Smooth muscle cell (in vitro differentiated cells): ENCODE measurements at regions not wholly inside any gene's neighbourhood (a gene's known extent, or its start where the extent isn't known, plus 50 kb on each side); places are given as distances from the start of the nearest gene placed in this dataset.

Source experiments
- DNase-seq: peaks from one replicate; lab custom pipeline; 2025; ENCODE audit not compliant: unreplicated experiment; lab: John Stamatoyannopoulos, UW
- H2AFZ ChIP-seq: fragments of 200-600 bp; sonication (generic); 2 replicates; pipeline ENCODE4 v1.6.0; 2016; ENCODE audit warnings: antibody characterized with exemption, low read depth, mild to moderate bottlenecking
- H3F3A ChIP-seq: fragments of 200-600 bp; sonication (generic); 2 replicates; pipeline ENCODE4 v1.6.0; 2017; ENCODE audit warnings: antibody characterized with exemption, low read depth
- H3K27ac ChIP-seq: fragments of 200-600 bp; sonication (generic); 2 replicates; pipeline ENCODE4 v1.5.1; 2016; ENCODE audit warnings: low read depth, mild to moderate bottlenecking
- H3K27me3 ChIP-seq: fragments of 200-600 bp; sonication (generic); 2 replicates; pipeline ENCODE4 v1.6.1; 2016; ENCODE audit warnings: low read depth, mild to moderate bottlenecking
- H3K36me3 ChIP-seq: fragments of 200-600 bp; sonication (generic); 2 replicates; pipeline ENCODE4 v1.5.1; 2016; ENCODE audit warnings: low read depth
- H3K4me1 ChIP-seq: fragments of 200-600 bp; sonication (generic); 2 replicates; pipeline ENCODE4 v1.5.1; 2016; ENCODE audit warnings: low read depth
- H3K4me2 ChIP-seq: fragments of 200-600 bp; sonication (generic); 2 replicates; pipeline ENCODE4 v1.6.0; 2016; ENCODE audit warnings: mild to moderate bottlenecking
- H3K4me3 ChIP-seq: fragments of 200-600 bp; sonication (generic); 2 replicates; pipeline ENCODE4 v1.5.1; 2016; ENCODE audit warnings: mild to moderate bottlenecking
- H3K79me2 ChIP-seq: fragments of 200-600 bp; sonication (generic); 2 replicates; pipeline ENCODE4 v1.6.0; 2016; ENCODE audit warnings: low read depth, mild to moderate bottlenecking
- H3K9ac ChIP-seq: fragments of 200-600 bp; sonication (generic); 2 replicates; pipeline ENCODE4 v1.6.0; 2016; ENCODE audit warnings: low read depth
- H3K9me3 ChIP-seq: fragments of 200-600 bp; sonication (generic); replicated peaks from 2 replicates; pipeline ENCODE4 v1.5.1; 2016; ENCODE audit warnings: low read depth
- H4K20me1 ChIP-seq: fragments of 200-600 bp; sonication (generic); 2 replicates; pipeline ENCODE4 v1.6.0; 2016; ENCODE audit warnings: low read depth
- CTCF ChIP-seq: fragments of 200-600 bp; sonication (generic); IDR thresholded peaks from 2 replicates; pipeline ENCODE4 v1.5.1; 2017; ENCODE audit warnings: borderline replicate concordance, mild to moderate bottlenecking, antibody characterized with exemption; ENCODE audit not compliant: insufficient read depth, poor library complexity, severe bottlenecking
- WGBS: methylation state at CpG from one replicate; pipeline ENCODE4 v1.1.7; 2016; ENCODE audit warnings: low lambda C conversion rate; 5-methylcytosine and 5-hydroxymethylcytosine counted together

- no peak overlapping the region for H3K9ac ChIP-seq
- no peaks in the 10 kb centered on the region for H3K36me3 ChIP-seq
- peak overlapping the region; percentile 84 for H3K27ac ChIP-seq
- TF ChIP-seq CTCF = no peak
- H3K4me1 ChIP-seq = peaks cover 25% of the 10 kb centered on the region
- no peaks in the 10 kb centered on the region for H4K20me1 ChIP-seq
- no peaks in the 10 kb centered on the region for H3K27me3 ChIP-seq
- H3K4me2 ChIP-seq = peak overlapping the region; percentile 77
- peaks cover 7% of the 10 kb centered on the region for H3K9me3 ChIP-seq
- H3K4me3 ChIP-seq = no peak overlapping the region
- peaks cover 4% of the 10 kb centered on the region for H3F3A ChIP-seq
- no peak for DNase-seq
- no peaks in the 10 kb centered on the region for H3K79me2 ChIP-seq
- 56% methylated on average over 9 of the region's 9 CpGs for WGBS
- peak overlapping the region; percentile 84 for H2AFZ ChIP-seq
Measured at GRCh38 chr10:31708474-31708873, 220.2 kb downstream of the ARHGAP12 start.

- TF ChIP-seq CTCF = no peak
- H4K20me1 ChIP-seq = no peaks in the 10 kb centered on the region
- peak overlapping the region; percentile 84 for H2AFZ ChIP-seq
- H3K9me3 ChIP-seq = peaks cover 6% of the 10 kb centered on the region
- DNase-seq = no peak
- H3K4me1 ChIP-seq = peaks cover 25% of the 10 kb centered on the region
- peak overlapping the region; percentile 84 for H3K27ac ChIP-seq
- H3K36me3 ChIP-seq = no peaks in the 10 kb centered on the region
- H3K9ac ChIP-seq = peak overlapping the region; percentile 14
- H3K4me3 ChIP-seq = no peak overlapping the region
- H3K27me3 ChIP-seq = no peaks in the 10 kb centered on the region
- H3K79me2 ChIP-seq = no peaks in the 10 kb centered on the region
- WGBS = 14% methylated on average over 3 of the region's 3 CpGs
- peak overlapping the region; percentile 77 for H3K4me2 ChIP-seq
- H3F3A ChIP-seq = peaks cover 4% of the 10 kb centered on the region
Measured at GRCh38 chr10:31708046-31708445, 220.6 kb downstream of the ARHGAP12 start.

GRCh38 chr10:31707093-31708039 is 221.3 kb downstream of the ARHGAP12 start:
- Histone ChIP-seq H3F3A (peaks cover 4% of the 10 kb centered on the region), H3K9me3 (peaks cover 5% of the 10 kb centered on the region), H2AFZ (peak overlapping the region; percentile 84), H3K79me2 (no peaks in the 10 kb centered on the region), H3K4me3 (no peak overlapping the region), H3K27me3 (no peaks in the 10 kb centered on the region), H4K20me1 (no peaks in the 10 kb centered on the region), H3K4me1 (peaks cover 25% of the 10 kb centered on the region), H3K4me2 (peak overlapping the region; percentile 77), H3K36me3 (no peaks in the 10 kb centered on the region), H3K27ac (peak overlapping the region; percentile 84), H3K9ac (peak overlapping the region; percentile 14)
- WGBS = 29% methylated on average over 14 of the region's 14 CpGs
- TF ChIP-seq CTCF = no peak
- no peak for DNase-seq
